SK-MEL-5 (cell line): ENCODE measurements at regions not wholly inside any gene's neighbourhood (a gene's known extent, or its start where the extent isn't known, plus 50 kb on each side); places are given as distances from the start of the nearest gene placed in this dataset.

Experiments used
- DNase-seq: peaks from one replicate; pipeline ENCODE4 v3.0.0-alpha.2; 2016; ENCODE audit warnings: low read depth, low spot score
- in situ Hi-C: cut with HindIII; loops from 2 replicates; pipeline ENCODE4 v1.10.0; 2016; ENCODE audit warnings: low sequenced_read_pairs, high pct_unique_total_duplicates, low pct_unique_long_range_greater_than_20kb

- in situ Hi-C loops = no loop called here
- DNase-seq = no peak
Measured at GRCh38 chr13:48904668-48905290, 70.9 kb upstream of the FNDC3A start.

- in situ Hi-C loops = no loop called here
Measured at GRCh38 chr13:48906200-48906599, 69.5 kb upstream of the FNDC3A start.

GRCh38 chr13:48908381-48909055 lies 67.2 kb upstream of the FNDC3A start:
- no peak for DNase-seq

More at GRCh38 chr13:48906200-48906599, 69.5 kb upstream of the FNDC3A start:
- no peak for DNase-seq

GRCh38 chr13:48909056-48909389 lies 66.7 kb upstream of the FNDC3A start:
- DNase-seq = no peak
- in situ Hi-C loops = no loop called here

More at GRCh38 chr13:48908381-48909055, 67.2 kb upstream of the FNDC3A start:
- in situ Hi-C loops = no loop called here

- no peak for DNase-seq
- in situ Hi-C loops = no loop called here
Measured at GRCh38 chr13:48910686-48911085, 65.0 kb upstream of the FNDC3A start.

GRCh38 chr13:48919751-48920150 lies 56.0 kb upstream of the FNDC3A start:
- in situ Hi-C loops = no loop called here
- DNase-seq = no peak

- in situ Hi-C loops = no loop called here
- no peak for DNase-seq
Measured at GRCh38 chr13:48920730-48921129, 55.0 kb upstream of the FNDC3A start.

- in situ Hi-C loops = no loop called here
Measured at GRCh38 chr13:48923376-48923775, 52.3 kb upstream of the FNDC3A start.

GRCh38 chr13:48925001-48925400 lies 50.7 kb upstream of the FNDC3A start:
- DNase-seq = no peak
- in situ Hi-C loops = no loop called here

More at GRCh38 chr13:48923376-48923775, 52.3 kb upstream of the FNDC3A start:
- no peak for DNase-seq
